ENCODE measurements at regions not wholly inside any gene's neighbourhood (a gene's known extent, or its start where the extent isn't known, plus 50 kb on each side); places are given as distances from the start of the nearest gene placed in this dataset.
"Not testable (repeated sequence)": the region's sequence is repeated elsewhere in the genome, so short reads cannot be mapped to it uniquely, and the experiment has no call there.

DNA sequence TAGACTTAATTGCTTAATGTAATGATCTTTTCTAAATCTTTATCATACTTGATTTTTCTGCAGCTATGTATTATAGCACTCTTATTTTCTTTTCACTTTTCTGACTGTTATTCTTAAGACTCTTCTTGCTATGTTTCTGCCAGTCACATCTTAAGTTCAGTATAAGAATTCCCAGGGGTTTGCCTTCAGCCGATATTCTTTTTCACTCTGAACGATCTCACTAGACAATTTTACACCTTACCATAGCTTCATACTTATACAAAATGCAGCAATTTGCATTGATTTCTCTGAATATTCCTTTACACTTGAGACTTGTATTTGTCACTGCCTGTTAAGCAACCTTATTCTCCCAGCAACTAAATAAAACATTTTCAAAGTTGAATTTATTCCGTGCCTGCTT lies 242.5 kb upstream of the OLFM3 start:
- no peaks in the 10 kb centered on the region for H3K4me1 ChIP-seq (ENCODE audit: control insufficient read depth, extremely low read depth, insufficient read depth, low read length)
- H3K36me3 ChIP-seq (ENCODE audit: control insufficient read depth, insufficient read depth, low read length): no peaks in the 10 kb centered on the region
- no peaks in the 10 kb centered on the region for H4K20me1 ChIP-seq (ENCODE audit: control insufficient read depth, extremely low read depth, insufficient read depth, low read length)
- DNase-seq (ENCODE audit: low read depth in 2 of 2): no peak
- no peak for TF ChIP-seq EZH2 (IDR thresholded peaks at IDR 0.05; ENCODE audit: low read length, missing control alignments)
- TF ChIP-seq, protein P1, sequence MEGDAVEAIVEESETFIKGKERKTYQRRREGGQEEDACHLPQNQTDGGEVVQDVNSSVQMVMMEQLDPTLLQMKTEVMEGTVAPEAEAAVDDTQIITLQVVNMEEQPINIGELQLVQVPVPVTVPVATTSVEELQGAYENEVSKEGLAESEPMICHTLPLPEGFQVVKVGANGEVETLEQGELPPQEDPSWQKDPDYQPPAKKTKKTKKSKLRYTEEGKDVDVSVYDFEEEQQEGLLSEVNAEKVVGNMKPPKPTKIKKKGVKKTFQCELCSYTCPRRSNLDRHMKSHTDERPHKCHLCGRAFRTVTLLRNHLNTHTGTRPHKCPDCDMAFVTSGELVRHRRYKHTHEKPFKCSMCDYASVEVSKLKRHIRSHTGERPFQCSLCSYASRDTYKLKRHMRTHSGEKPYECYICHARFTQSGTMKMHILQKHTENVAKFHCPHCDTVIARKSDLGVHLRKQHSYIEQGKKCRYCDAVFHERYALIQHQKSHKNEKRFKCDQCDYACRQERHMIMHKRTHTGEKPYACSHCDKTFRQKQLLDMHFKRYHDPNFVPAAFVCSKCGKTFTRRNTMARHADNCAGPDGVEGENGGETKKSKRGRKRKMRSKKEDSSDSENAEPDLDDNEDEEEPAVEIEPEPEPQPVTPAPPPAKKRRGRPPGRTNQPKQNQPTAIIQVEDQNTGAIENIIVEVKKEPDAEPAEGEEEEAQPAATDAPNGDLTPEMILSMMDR (conservative IDR thresholded peaks at IDR 0.05 in 1 of 2, IDR thresholded peaks at IDR 0.05 in 1 of 2; ENCODE audit: low read depth in 1 of 2, low read length in 2 of 2): no peak
- no peak overlapping the region for H3K27ac ChIP-seq (ENCODE audit: insufficient read depth, low read length)
- H3K4me2 ChIP-seq (ENCODE audit: extremely low read depth, insufficient read depth, low read length): no peak overlapping the region
- H2AFZ ChIP-seq (ENCODE audit: low read length): no peak overlapping the region
- H3K9me3 ChIP-seq (ENCODE audit: control insufficient read depth, insufficient read depth, low read depth, low read length): no peaks in the 10 kb centered on the region
- no peaks in the 10 kb centered on the region for H3K27me3 ChIP-seq (ENCODE audit: control insufficient read depth, insufficient read depth, low read length)
- no peak overlapping the region for H3K4me3 ChIP-seq (replicated peaks in 1 of 4; ENCODE audit: control extremely low read depth in 1 of 4, insufficient read depth in 1 of 4, low read depth in 3 of 4, low read length in 4 of 4)
- H3K79me2 ChIP-seq (ENCODE audit: control insufficient read depth, insufficient read depth, low read length): no peaks in the 10 kb centered on the region
- H3K9ac ChIP-seq (ENCODE audit: insufficient read depth, low read length): no peak overlapping the region

DNA sequence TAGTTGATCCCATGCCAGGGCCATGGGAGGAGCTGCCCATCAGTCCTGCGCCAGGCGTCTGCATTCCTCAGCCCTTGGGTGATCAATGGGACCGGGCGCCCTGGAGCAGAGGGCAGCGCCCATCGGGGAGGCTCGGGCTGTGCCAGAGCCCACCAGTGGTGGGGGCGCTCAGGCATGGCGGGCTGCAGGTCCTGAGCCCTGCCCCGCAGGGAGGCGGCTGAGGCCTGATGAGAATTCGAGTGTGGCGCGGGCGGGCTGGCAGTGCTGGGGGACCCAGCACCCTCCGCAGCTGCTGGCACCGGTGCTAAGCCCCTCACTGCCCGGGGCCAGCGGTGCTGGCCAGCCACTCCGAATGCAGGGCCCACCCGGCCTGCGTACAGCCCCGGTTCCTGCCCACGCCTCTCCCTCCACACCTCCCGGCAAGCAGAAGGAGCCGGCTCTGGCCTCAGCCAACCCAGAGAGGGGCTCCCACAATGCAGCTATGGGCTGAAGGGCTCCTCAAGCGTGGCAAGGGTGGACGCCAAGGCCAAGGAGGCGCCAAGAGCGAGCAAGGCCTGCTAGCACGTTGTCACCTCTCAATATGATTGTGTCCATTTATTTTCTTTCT lies 238.1 kb upstream of the OLFM3 start:
- Histone ChIP-seq H3K27me3 (ENCODE audit: control insufficient read depth, insufficient read depth, low read length) (no peaks in the 10 kb centered on the region), H3K9ac (ENCODE audit: insufficient read depth, low read length) (no peak overlapping the region), H4K20me1 (ENCODE audit: control insufficient read depth, extremely low read depth, insufficient read depth, low read length) (no peaks in the 10 kb centered on the region), H3K79me2 (ENCODE audit: control insufficient read depth, insufficient read depth, low read length) (no peaks in the 10 kb centered on the region), H3K4me2 (ENCODE audit: extremely low read depth, insufficient read depth, low read length) (no peak overlapping the region), H3K4me3 (replicated peaks in 1 of 4; ENCODE audit: control extremely low read depth in 1 of 4, insufficient read depth in 1 of 4, low read depth in 3 of 4, low read length in 4 of 4) (no peak overlapping the region), H2AFZ (ENCODE audit: low read length) (no peak overlapping the region), H3K36me3 (ENCODE audit: control insufficient read depth, insufficient read depth, low read length) (no peaks in the 10 kb centered on the region), H3K4me1 (ENCODE audit: control insufficient read depth, extremely low read depth, insufficient read depth, low read length) (no peaks in the 10 kb centered on the region), H3K27ac (ENCODE audit: insufficient read depth, low read length) (no peak overlapping the region), H3K9me3 (ENCODE audit: control insufficient read depth, insufficient read depth, low read depth, low read length) (no peaks in the 10 kb centered on the region)
- DNase-seq (ENCODE audit: low read depth in 2 of 2): no peak
- TF ChIP-seq, protein P1 (conservative IDR thresholded peaks at IDR 0.05 in 1 of 2, IDR thresholded peaks at IDR 0.05 in 1 of 2; ENCODE audit: low read depth in 1 of 2, low read length in 2 of 2): no peak
- no peak for TF ChIP-seq EZH2 (IDR thresholded peaks at IDR 0.05; ENCODE audit: low read length, missing control alignments)

DNA sequence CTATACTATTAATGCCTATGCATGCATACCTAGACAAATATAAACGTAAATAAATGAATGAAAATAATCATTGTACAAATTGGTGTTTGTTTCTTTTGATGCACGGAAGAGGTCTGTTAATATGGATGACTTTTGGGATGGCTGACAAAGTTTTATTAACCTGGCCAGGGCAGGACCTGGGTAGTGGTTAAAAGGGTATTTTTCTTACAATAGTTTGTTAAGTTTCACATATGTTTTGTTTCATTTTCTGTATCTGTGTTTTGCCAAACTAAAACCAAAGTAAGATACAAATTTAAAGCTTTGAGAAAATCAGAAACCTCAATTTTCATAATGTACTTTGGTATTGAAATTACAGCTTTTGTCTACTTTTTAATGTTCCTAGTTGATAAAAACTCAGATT lies 222.7 kb upstream of the OLFM3 start:
- no peaks in the 10 kb centered on the region for H3K79me2 ChIP-seq (ENCODE audit: control insufficient read depth, insufficient read depth, low read length)
- H4K20me1 ChIP-seq (ENCODE audit: control insufficient read depth, extremely low read depth, insufficient read depth, low read length): no peaks in the 10 kb centered on the region
- no peak overlapping the region for H3K27ac ChIP-seq (ENCODE audit: insufficient read depth, low read length)
- H3K9me3 ChIP-seq (ENCODE audit: control insufficient read depth, insufficient read depth, low read depth, low read length): no peaks in the 10 kb centered on the region
- no peak overlapping the region for H3K4me3 ChIP-seq (replicated peaks in 1 of 4; ENCODE audit: control extremely low read depth in 1 of 4, insufficient read depth in 1 of 4, low read depth in 3 of 4, low read length in 4 of 4)
- DNase-seq (ENCODE audit: low read depth in 2 of 2): no peak
- no peaks in the 10 kb centered on the region for H3K4me1 ChIP-seq (ENCODE audit: control insufficient read depth, extremely low read depth, insufficient read depth, low read length)
- no peak overlapping the region for H3K9ac ChIP-seq (ENCODE audit: insufficient read depth, low read length)
- no peaks in the 10 kb centered on the region for H3K36me3 ChIP-seq (ENCODE audit: control insufficient read depth, insufficient read depth, low read length)
- no peak for TF ChIP-seq EZH2 (IDR thresholded peaks at IDR 0.05; ENCODE audit: low read length, missing control alignments)
- TF ChIP-seq, protein P1 (conservative IDR thresholded peaks at IDR 0.05 in 1 of 2, IDR thresholded peaks at IDR 0.05 in 1 of 2; ENCODE audit: low read depth in 1 of 2, low read length in 2 of 2): no peak
- no peak overlapping the region for H3K4me2 ChIP-seq (ENCODE audit: extremely low read depth, insufficient read depth, low read length)
- no peaks in the 10 kb centered on the region for H3K27me3 ChIP-seq (ENCODE audit: control insufficient read depth, insufficient read depth, low read length)
- no peak overlapping the region for H2AFZ ChIP-seq (ENCODE audit: low read length)

DNA sequence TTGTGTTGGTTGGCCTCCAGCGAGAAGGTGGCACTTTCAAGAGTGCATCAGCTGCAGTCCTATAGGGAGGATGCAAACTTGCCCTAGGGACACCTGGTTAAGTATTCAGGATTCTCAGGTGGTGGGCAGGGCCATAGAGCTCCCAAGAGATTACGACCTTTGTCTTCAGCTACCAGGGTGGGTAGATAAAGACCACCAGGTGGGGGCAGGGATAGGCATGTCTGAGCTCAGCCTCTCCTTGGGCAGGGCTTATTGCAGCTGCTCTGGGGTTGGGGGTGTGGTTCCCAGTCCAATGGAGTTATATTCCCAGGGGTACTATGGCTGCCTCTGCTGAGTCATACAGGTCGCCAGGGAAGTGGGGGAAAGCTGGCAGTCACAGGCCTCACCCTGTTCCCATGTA lies 214.2 kb upstream of the OLFM3 start:
- H3K27ac ChIP-seq (ENCODE audit: insufficient read depth, low read length); H3K4me3 ChIP-seq (replicated peaks in 1 of 4; ENCODE audit: control extremely low read depth in 1 of 4, insufficient read depth in 1 of 4, low read depth in 3 of 4, low read length in 4 of 4); H3K36me3 ChIP-seq (ENCODE audit: control insufficient read depth, insufficient read depth, low read length); DNase-seq (ENCODE audit: low read depth in 2 of 2); H3K4me2 ChIP-seq (ENCODE audit: extremely low read depth, insufficient read depth, low read length); H3K9ac ChIP-seq (ENCODE audit: insufficient read depth, low read length); H3K9me3 ChIP-seq (ENCODE audit: control insufficient read depth, insufficient read depth, low read depth, low read length); H2AFZ ChIP-seq (ENCODE audit: low read length); H3K4me1 ChIP-seq (ENCODE audit: control insufficient read depth, extremely low read depth, insufficient read depth, low read length); H3K27me3 ChIP-seq (ENCODE audit: control insufficient read depth, insufficient read depth, low read length); H4K20me1 ChIP-seq (ENCODE audit: control insufficient read depth, extremely low read depth, insufficient read depth, low read length); H3K79me2 ChIP-seq (ENCODE audit: control insufficient read depth, insufficient read depth, low read length): not testable (repeated sequence)

All from fibroblast of lung (primary cell).